Caco-2 (cell line): ENCODE measurements at regions not wholly inside any gene's neighbourhood (a gene's known extent, or its start where the extent isn't known, plus 50 kb on each side); places are given as distances from the start of the nearest gene placed in this dataset.

Experiments used
- BruUV-seq: library from RNA; stranded (reverse); fragments of 400-500 nt; replicated peaks from 2 replicates; lab custom pipeline; 2021; lab: Mats Ljungman, UMichigan
- CTCF ChIA-PET: fragments of 300-600 bp; sonication (Branson Sonifier 250); formaldehyde crosslinking; loops from one replicate; lab custom pipeline; 2022; ENCODE audit warnings: antibody characterized with exemption; lab: Charles Lee
- POLR2A ChIA-PET: fragments of 300-600 bp; sonication (Branson Sonifier 250); formaldehyde crosslinking; loops from one replicate; lab custom pipeline; 2022; ENCODE audit warnings: antibody characterized with exemption; lab: Charles Lee
- DNase-seq, 2 experiments: peaks; one replicate each; pipeline versions ENCODE4 v3.0.0 to v3.0.0-alpha.2; 2020 to 2022
- H3K27me3 ChIP-seq: replicated peaks from 2 replicates; pipeline ENCODE4 v1.6.0; 2011; ENCODE audit warnings: low read length; ENCODE audit not compliant: control insufficient read depth, insufficient read depth
- H3K36me3 ChIP-seq: 2 replicates; pipeline ENCODE4 v1.5.1; 2011; ENCODE audit warnings: low read length; ENCODE audit not compliant: control insufficient read depth, insufficient read depth
- H3K4me1 ChIP-seq: fragments of 250-450 bp; sonication (Bioruptor Pico); 2 replicates; pipeline ENCODE4 v1.5.1; 2020; ENCODE audit warnings: mild to moderate bottlenecking
- H3K4me3 ChIP-seq: 2 replicates; pipeline ENCODE4 v1.5.1; 2011; ENCODE audit warnings: low read depth, mild to moderate bottlenecking, control low read depth, low read length
- H3K9me3 ChIP-seq: fragments of 250-450 bp; sonication (Bioruptor Pico); 2 replicates; pipeline ENCODE4 v1.5.1; 2020; ENCODE audit warnings: mild to moderate bottlenecking, moderate library complexity
- H3K27ac Mint-ChIP-seq: one replicate; pipeline ENCODE4 v1.8.0; 2022; ENCODE audit warnings: mixed read lengths; ENCODE audit not compliant: unreplicated experiment
- H3K27me3 Mint-ChIP-seq: one replicate; pipeline ENCODE4 v1.8.0; 2022; ENCODE audit warnings: mixed read lengths; ENCODE audit not compliant: insufficient read depth, unreplicated experiment
- H3K36me3 Mint-ChIP-seq: one replicate; pipeline ENCODE4 v1.8.0; 2022; ENCODE audit warnings: mild to moderate bottlenecking, mixed read lengths; ENCODE audit not compliant: insufficient read depth, unreplicated experiment
- H3K4me1 Mint-ChIP-seq: one replicate; pipeline ENCODE4 v1.8.0; 2022; ENCODE audit warnings: low read depth, mixed read lengths; ENCODE audit not compliant: unreplicated experiment
- H3K4me3 Mint-ChIP-seq: one replicate; pipeline ENCODE4 v1.8.0; 2022; ENCODE audit warnings: mild to moderate bottlenecking, moderate library complexity, mixed read lengths; ENCODE audit not compliant: unreplicated experiment
- H3K9me3 Mint-ChIP-seq: one replicate; pipeline ENCODE4 v1.8.0; 2022; ENCODE audit warnings: mixed read lengths; ENCODE audit not compliant: unreplicated experiment
- CTCF ChIP-seq, 2 experiments: fragments of 200-600 bp in 1 of 2; IDR thresholded peaks; 1 replicate in 1 of 2; 2 replicates in 1 of 2; pipeline versions ENCODE4 v1.5.1 to v1.8.0; 2011 to 2022; ENCODE audit warnings: antibody characterized with exemption in 1 of 2, control low read depth in 1 of 2, inconsistent platforms in 1 of 2, low read depth in 1 of 2, low read length in 1 of 2, mild to moderate bottlenecking in 1 of 2, moderate library complexity in 1 of 2; ENCODE audit not compliant: insufficient read depth in 1 of 2, severe bottlenecking in 1 of 2, unreplicated experiment in 1 of 2
- intact Hi-C: fragments of 100-400 bp; cut with micrococcal nuclease; formaldehyde crosslinking; loops from one replicate; pipeline ENCODE4 v1.10.0; 2022; ENCODE audit not compliant: unreplicated experiment

GRCh38 chr15:93989440-93989998 lies 241.8 kb upstream of the MCTP2 start:
- POLR2A ChIA-PET = no interaction called here
- no peaks in the 10 kb centered on the region for H3K9me3 Mint-ChIP-seq
- BruUV-seq = no TSS peak
- CTCF ChIA-PET = no interaction called here
- intact Hi-C loops = no loop called here
- H3K27ac Mint-ChIP-seq = no peak overlapping the region
- H3K4me3 ChIP-seq = no peak overlapping the region
- peaks cover 2% of the 10 kb centered on the region for H3K27me3 Mint-ChIP-seq
- H3K36me3 Mint-ChIP-seq = no peaks in the 10 kb centered on the region
- no peak for DNase-seq
- no peaks in the 10 kb centered on the region for H3K27me3 ChIP-seq
- H3K36me3 ChIP-seq = no peaks in the 10 kb centered on the region
- no peaks in the 10 kb centered on the region for H3K9me3 ChIP-seq
- no peak overlapping the region for H3K4me3 Mint-ChIP-seq
- H3K4me1 ChIP-seq = no peaks in the 10 kb centered on the region
- no peak for TF ChIP-seq CTCF (IDR thresholded peaks at IDR 0.05; ENCODE audit: insufficient read depth in 1 of 2, low read depth in 1 of 2, low read length in 1 of 2, severe bottlenecking in 1 of 2, unreplicated experiment in 1 of 2)
- no peaks in the 10 kb centered on the region for H3K4me1 Mint-ChIP-seq

GRCh38 chr15:93987068-93987467 lies 244.3 kb upstream of the MCTP2 start:
- Mint-ChIP-seq H3K4me1 (no peaks in the 10 kb centered on the region), H3K27ac (no peak overlapping the region), H3K4me3 (no peak overlapping the region), H3K27me3 (peaks cover 2% of the 10 kb centered on the region), H3K36me3 (no peaks in the 10 kb centered on the region), H3K9me3 (no peaks in the 10 kb centered on the region)
- no peak for TF ChIP-seq CTCF (IDR thresholded peaks at IDR 0.05; ENCODE audit: insufficient read depth in 1 of 2, low read depth in 1 of 2, low read length in 1 of 2, severe bottlenecking in 1 of 2, unreplicated experiment in 1 of 2)
- ChIA-PET CTCF (no interaction called here), POLR2A (no interaction called here)
- Histone ChIP-seq H3K36me3 (no peaks in the 10 kb centered on the region), H3K9me3 (no peaks in the 10 kb centered on the region), H3K27me3 (no peaks in the 10 kb centered on the region), H3K4me3 (no peak overlapping the region), H3K4me1 (no peaks in the 10 kb centered on the region)
- intact Hi-C loops = no loop called here
- BruUV-seq = no TSS peak
- DNase-seq = no peak

GRCh38 chr15:93986400-93986984 lies 244.9 kb upstream of the MCTP2 start:
- Mint-ChIP-seq H3K4me1 (no peaks in the 10 kb centered on the region), H3K36me3 (no peaks in the 10 kb centered on the region), H3K27ac (no peak overlapping the region), H3K27me3 (peaks cover 2% of the 10 kb centered on the region), H3K4me3 (no peak overlapping the region), H3K9me3 (no peaks in the 10 kb centered on the region)
- no peaks in the 10 kb centered on the region for H3K36me3 ChIP-seq
- DNase-seq = no peak
- TF ChIP-seq CTCF (IDR thresholded peaks at IDR 0.05; ENCODE audit: insufficient read depth in 1 of 2, low read depth in 1 of 2, low read length in 1 of 2, severe bottlenecking in 1 of 2, unreplicated experiment in 1 of 2) = no peak
- no peaks in the 10 kb centered on the region for H3K4me1 ChIP-seq
- CTCF ChIA-PET = no interaction called here
- BruUV-seq = no TSS peak
- POLR2A ChIA-PET = no interaction called here
- no peak overlapping the region for H3K4me3 ChIP-seq
- no peaks in the 10 kb centered on the region for H3K9me3 ChIP-seq
- H3K27me3 ChIP-seq = no peaks in the 10 kb centered on the region
- intact Hi-C loops = no loop called here
